ENCODE measurements at regions not wholly inside any gene's neighbourhood (a gene's known extent, or its start where the extent isn't known, plus 50 kb on each side); places are given as distances from the start of the nearest gene placed in this dataset.

- TF ChIP-seq EZH2 (optimal IDR thresholded peaks at IDR 0.05; ENCODE audit: low read depth, low read length) (no peak), CTCF (IDR thresholded peaks at IDR 0.05; ENCODE audit: low read length) (no peak), EZH2phosphoT487 (IDR thresholded peaks at IDR 0.05; ENCODE audit: low read length) (no peak)
Measured at GRCh38 chr6:130494729-130495128, 128.9 kb downstream of the TMEM200A start.

Measured in MM.1S (cell line).